IMR-90 (cell line): ENCODE measurements at regions not wholly inside any gene's neighbourhood (a gene's known extent, or its start where the extent isn't known, plus 50 kb on each side); places are given as distances from the start of the nearest gene placed in this dataset.

Experiments
- ATAC-seq: fragments of 200-7000 bp; cut with Tn5 transposase; 2 replicates; pipeline ENCODE4 v1.9.1; 2020; ENCODE audit warnings: low read depth, mild to moderate bottlenecking, moderate library complexity
- BruUV-seq: library from RNA; stranded (reverse); fragments of 400-500 nt; replicated peaks from 2 replicates; lab custom pipeline; 2021; lab: Mats Ljungman, UMichigan
- CTCF ChIA-PET: fragments of 300-600 bp; formaldehyde crosslinking; extraction: SDS; loops from one replicate; lab custom pipeline; 2021; ENCODE audit warnings: antibody characterized with exemption; lab: Yijun Ruan, JAX
- POLR2A ChIA-PET: fragments of 300-600 bp; sonication (Branson Sonifier 250); formaldehyde crosslinking; loops from one replicate; lab custom pipeline; 2022; ENCODE audit warnings: antibody characterized with exemption; ENCODE audit not compliant: unreplicated experiment; lab: Charles Lee
- DNase-seq: peaks from one replicate; pipeline ENCODE4 v3.0.0; 2013
- H2AFZ ChIP-seq: replicated peaks from 2 replicates; pipeline ENCODE3; 2013; ENCODE audit warnings: low read length, mild to moderate bottlenecking; ENCODE audit not compliant: poor library complexity
- H2AK5ac ChIP-seq: 2 replicates; pipeline ENCODE4 v1.6.1; 2013; ENCODE audit warnings: low read depth, low read length, inconsistent platforms
- H2AK9ac ChIP-seq: replicated peaks from 2 replicates; pipeline ENCODE3; 2013; ENCODE audit warnings: mild to moderate bottlenecking, low read depth, low read length, moderate library complexity; ENCODE audit not compliant: poor library complexity
- H2BK120ac ChIP-seq: 2 replicates; pipeline ENCODE4 v1.6.1; 2013; ENCODE audit warnings: low read depth, low read length, inconsistent platforms
- H2BK15ac ChIP-seq: 3 replicates; pipeline ENCODE4 v1.6.1; 2013; ENCODE audit warnings: low read depth, low read length, inconsistent platforms
- H2BK20ac ChIP-seq: 2 replicates; pipeline ENCODE4 v1.6.1; 2013; ENCODE audit warnings: low read depth, mild to moderate bottlenecking, inconsistent platforms, low read length, moderate library complexity
- H2BK5ac ChIP-seq: 2 replicates; pipeline ENCODE4 v1.6.1; 2013; ENCODE audit warnings: mild to moderate bottlenecking, low read depth, low read length, inconsistent platforms; ENCODE audit not compliant: poor library complexity, severe bottlenecking
- H3K14ac ChIP-seq: replicated peaks from 2 replicates; pipeline ENCODE4 v1.6.1; 2013; ENCODE audit warnings: low read depth, low read length, inconsistent platforms
- H3K18ac ChIP-seq: 2 replicates; pipeline ENCODE4 v1.6.1; 2013; ENCODE audit warnings: low read depth, low read length, control low read depth
- H3K23ac ChIP-seq: 2 replicates; pipeline ENCODE4 v1.6.1; 2013; ENCODE audit warnings: low read depth, low read length, inconsistent platforms
- H3K27ac ChIP-seq: 2 replicates; pipeline ENCODE4 v1.5.1; 2013; ENCODE audit warnings: mild to moderate bottlenecking, control low read depth, low read length; ENCODE audit not compliant: insufficient read depth
- H3K27me3 ChIP-seq: 2 replicates; pipeline ENCODE4 v1.6.1; 2013; ENCODE audit warnings: low read length; ENCODE audit not compliant: control insufficient read depth, insufficient read depth
- H3K36me3 ChIP-seq: 2 replicates; pipeline ENCODE4 v1.6.1; 2013; ENCODE audit warnings: low read length, mixed read lengths; ENCODE audit not compliant: control insufficient read depth, insufficient read depth
- H3K4ac ChIP-seq: 2 replicates; pipeline ENCODE4 v1.6.1; 2013; ENCODE audit warnings: low read depth, low read length, inconsistent platforms
- H3K4me1 ChIP-seq: 2 replicates; pipeline ENCODE4 v1.6.1; 2013; ENCODE audit warnings: low read length, mixed read lengths; ENCODE audit not compliant: control insufficient read depth, insufficient read depth
- H3K4me2 ChIP-seq: 2 replicates; pipeline ENCODE4 v1.6.1; 2013; ENCODE audit warnings: low read depth, mild to moderate bottlenecking, control low read depth, low read length, moderate library complexity
- H3K4me3 ChIP-seq: 2 replicates; pipeline ENCODE4 v1.5.1; 2013; ENCODE audit warnings: low read depth, mild to moderate bottlenecking, control low read depth, low read length, moderate library complexity; ENCODE audit not compliant: insufficient read depth
- H3K56ac ChIP-seq: 2 replicates; pipeline ENCODE4 v1.6.1; 2013; ENCODE audit warnings: low read length, inconsistent platforms; ENCODE audit not compliant: insufficient read depth; ENCODE audit errors: extremely low read depth
- H3K79me1 ChIP-seq, 2 experiments: 2 replicates each; pipeline ENCODE4 v1.6.1; 2013; ENCODE audit warnings: low read length in 2 of 2, inconsistent platforms in 1 of 2, low read depth in 1 of 2
- H3K9ac ChIP-seq: 2 replicates; pipeline ENCODE4 v1.6.1; 2013; ENCODE audit warnings: low read depth, low read length, control low read depth
- H3K9me1 ChIP-seq: 2 replicates; pipeline ENCODE4 v1.6.1; 2013; ENCODE audit warnings: low read length, inconsistent platforms; ENCODE audit not compliant: insufficient read depth
- H3K9me3 ChIP-seq: 2 replicates; pipeline ENCODE4 v1.6.1; 2013; ENCODE audit warnings: low read length; ENCODE audit not compliant: control insufficient read depth, insufficient read depth
- H4K20me1 ChIP-seq: 2 replicates; pipeline ENCODE4 v1.6.1; 2013; ENCODE audit warnings: low read length, inconsistent platforms; ENCODE audit not compliant: insufficient read depth
- H4K5ac ChIP-seq: 2 replicates; pipeline ENCODE4 v1.6.1; 2013; ENCODE audit warnings: mild to moderate bottlenecking, low read depth, low read length, control low read depth
- H4K8ac ChIP-seq, 2 experiments: 2 replicates each; pipeline ENCODE4 v1.6.1; 2013; ENCODE audit warnings: low read depth in 2 of 2, low read length in 2 of 2, control low read depth in 1 of 2, inconsistent platforms in 1 of 2
- H4K91ac ChIP-seq: 2 replicates; pipeline ENCODE4 v1.6.1; 2013; ENCODE audit warnings: low read depth, low read length, inconsistent platforms; ENCODE audit not compliant: insufficient read depth
- BHLHE40 ChIP-seq: fragments of 150-350 bp; IDR thresholded peaks from 2 replicates; pipeline ENCODE4 v1.6.1; 2016; ENCODE audit warnings: mild to moderate bottlenecking, low read depth, low read length
- CEBPB ChIP-seq: IDR thresholded peaks from 2 replicates; pipeline ENCODE4 v1.6.1; 2012; ENCODE audit warnings: low read depth, low read length, improper control_type of control experiment
- CHD1 ChIP-seq: IDR thresholded peaks from 2 replicates; pipeline ENCODE4 v1.6.1; 2012; ENCODE audit warnings: low read depth, low read length, improper control_type of control experiment
- MAFK ChIP-seq: IDR thresholded peaks from 2 replicates; pipeline ENCODE4 v1.6.1; 2012; ENCODE audit warnings: low read depth, low read length, improper control_type of control experiment
- MAZ ChIP-seq: IDR thresholded peaks from 2 replicates; pipeline ENCODE4 v1.6.1; 2012; ENCODE audit warnings: low read depth, mild to moderate bottlenecking, low read length, improper control_type of control experiment, moderate library complexity, borderline replicate concordance
- NFE2L2 ChIP-seq: fragments of 150-350 bp; IDR thresholded peaks from 2 replicates; pipeline ENCODE4 v1.6.1; 2016; ENCODE audit warnings: low read depth, mild to moderate bottlenecking, low read length
- RCOR1 ChIP-seq: IDR thresholded peaks from 2 replicates; pipeline ENCODE4 v1.6.1; 2012; ENCODE audit warnings: mild to moderate bottlenecking, low read length, improper control_type of control experiment; ENCODE audit not compliant: insufficient replicate concordance
- RFX5 ChIP-seq: IDR thresholded peaks from 2 replicates; pipeline ENCODE4 v1.8.0; 2012; ENCODE audit warnings: low read depth, mild to moderate bottlenecking, low read length, moderate library complexity
- SMC3 ChIP-seq: fragments of 150-350 bp; IDR thresholded peaks from 2 replicates; pipeline ENCODE4 v1.6.1; 2016; ENCODE audit warnings: low read depth, mild to moderate bottlenecking, antibody characterized with exemption, low read length, moderate library complexity
- USF2 ChIP-seq: fragments of 150-350 bp; IDR thresholded peaks from 2 replicates; pipeline ENCODE4 v1.6.1; 2017; ENCODE audit warnings: mild to moderate bottlenecking, antibody characterized with exemption, low read length, low read depth
- WGBS, 2 experiments: methylation state at CpG; one replicate each; pipeline versions ENCODE4 v1.1.5 to v1.1.7; 2013; ENCODE audit warnings: missing lambda C conversion rate in 2 of 2; ENCODE audit not compliant: insufficient read length in 1 of 2; ENCODE audit errors: extremely low coverage in 2 of 2; 5-methylcytosine and 5-hydroxymethylcytosine counted together
- dilution Hi-C: fragments of 300-500 bp; cut with HindIII; formaldehyde crosslinking; loops from one replicate; pipeline ENCODE4 v1.14.3; 2018; ENCODE audit warnings: low sequenced_read_pairs; ENCODE audit not compliant: unreplicated experiment
- in situ Hi-C: fragments of 300-500 bp; cut with MboI; formaldehyde crosslinking; loops from 3 replicates; pipeline ENCODE4 v1.14.3; 2019; ENCODE audit warnings: low sequenced_read_pairs, inconsistent platforms, mixed read lengths
- intact Hi-C: fragments of 100-400 bp; cut with micrococcal nuclease; formaldehyde crosslinking; loops from 2 replicates; pipeline ENCODE4 v1.10.0; 2022

GRCh38 chr21:15932726-15933125, 202.9 kb downstream of the USP25 start:
- H3K4me3 ChIP-seq = no peak overlapping the region
- H3K9ac ChIP-seq = no peak overlapping the region
- H2BK120ac ChIP-seq = no peak overlapping the region
- no peak overlapping the region for H3K4me2 ChIP-seq
- no peak overlapping the region for H2AK5ac ChIP-seq
- intact Hi-C loops (no loop called here), in situ Hi-C loops (no loop called here), dilution Hi-C loops (no loop called here)
- H3K9me3 ChIP-seq = no peaks in the 10 kb centered on the region
- no peak overlapping the region for H3K23ac ChIP-seq
- H3K9me1 ChIP-seq = no peaks in the 10 kb centered on the region
- WGBS, 2 experiments = no CpG with 5 or more reads among the region's 5 CpGs
- no peak overlapping the region for H4K5ac ChIP-seq
- CTCF ChIA-PET = interaction anchor here (0.9 kb wide), 1 partner anchor 11 kb away, joined by 3 read pairs; no protein-coding TSS in a partner anchor
- BruUV-seq = no TSS peak
- H2BK5ac ChIP-seq = no peak overlapping the region
- H4K20me1 ChIP-seq = no peaks in the 10 kb centered on the region
- no peak overlapping the region for H3K4ac ChIP-seq
- no peaks in the 10 kb centered on the region for H3K79me1 ChIP-seq
- no peak overlapping the region for H3K18ac ChIP-seq
- H2AFZ ChIP-seq = no peak overlapping the region
- H3K14ac ChIP-seq = no peak overlapping the region
- H2BK20ac ChIP-seq = no peak overlapping the region
- no peaks in the 10 kb centered on the region for H3K27me3 ChIP-seq
- H3K56ac ChIP-seq = no peak overlapping the region
- no peak overlapping the region for H3K27ac ChIP-seq
- no peaks in the 10 kb centered on the region for H3K36me3 ChIP-seq
- no peak for TF ChIP-seq SMC3
- TF ChIP-seq CEBPB = no peak
- TF ChIP-seq MAZ = no peak
- no peak for TF ChIP-seq CHD1
- TF ChIP-seq RFX5 = no peak
- TF ChIP-seq NFE2L2 = no peak
- TF ChIP-seq USF2 = no peak
- TF ChIP-seq BHLHE40 = no peak
- no peak for TF ChIP-seq RCOR1
- TF ChIP-seq MAFK = no peak
- H3K4me1 ChIP-seq = no peaks in the 10 kb centered on the region
- H2AK9ac ChIP-seq = no peak overlapping the region
- no peak overlapping the region for H4K8ac ChIP-seq
- no peak overlapping the region for H2BK15ac ChIP-seq
- POLR2A ChIA-PET = no interaction called here
- ATAC-seq = no peak
- H4K91ac ChIP-seq = no peak overlapping the region
- no peak for DNase-seq
